ENCODE measurements at regions not wholly inside any gene's neighbourhood (a gene's known extent, or its start where the extent isn't known, plus 50 kb on each side); places are given as distances from the start of the nearest gene placed in this dataset.

DNA sequence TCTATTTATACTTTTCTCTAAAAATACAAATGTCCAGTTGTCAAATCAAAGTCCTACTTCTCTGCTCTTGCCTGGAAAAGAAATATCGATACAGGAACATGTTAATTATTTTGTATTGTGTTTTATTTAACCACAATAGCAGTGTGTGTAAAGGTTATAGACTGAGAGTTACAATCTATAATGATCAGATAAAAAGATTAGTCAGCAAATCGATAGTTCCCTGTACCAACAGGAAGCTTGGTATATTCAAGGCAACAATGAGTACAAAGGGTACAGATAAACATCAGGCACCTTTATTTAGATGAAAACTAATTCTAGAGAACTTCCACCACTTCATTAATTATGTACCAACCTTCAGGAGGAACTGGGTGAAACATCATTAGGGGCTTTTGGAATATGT, 469.5 kb downstream of the GBA3 start:
- Histone ChIP-seq H4K91ac (ENCODE audit: insufficient read depth, low read depth, low read length) (no peak overlapping the region), H3K4me2 (ENCODE audit: low read depth, low read length) (no peak overlapping the region), H2AFZ (replicated peaks; ENCODE audit: low read length, poor library complexity) (no peak overlapping the region), H3K79me1 (ENCODE audit: low read depth in 1 of 2, low read length in 2 of 2) (no peaks in the 10 kb centered on the region), H3K18ac (ENCODE audit: low read depth, low read length) (no peak overlapping the region), H3K4me3 (ENCODE audit: insufficient read depth, low read depth, low read length) (no peak overlapping the region), H3K9me1 (ENCODE audit: insufficient read depth, low read length) (no peaks in the 10 kb centered on the region), H3K36me3 (ENCODE audit: control insufficient read depth, insufficient read depth, low read length) (no peaks in the 10 kb centered on the region), H2BK20ac (ENCODE audit: low read depth, low read length) (no peak overlapping the region), H4K8ac (ENCODE audit: low read depth in 2 of 2, low read length in 2 of 2) (no peak overlapping the region), H4K20me1 (ENCODE audit: insufficient read depth, low read length) (no peaks in the 10 kb centered on the region), H3K9ac (ENCODE audit: low read depth, low read length) (no peak overlapping the region), H3K9me3 (ENCODE audit: control insufficient read depth, insufficient read depth, low read length) (no peaks in the 10 kb centered on the region), H2BK5ac (ENCODE audit: low read depth, low read length, poor library complexity, severe bottlenecking) (no peak overlapping the region), H3K27ac (ENCODE audit: insufficient read depth, low read length) (no peak overlapping the region), H2AK9ac (replicated peaks; ENCODE audit: low read depth, low read length, poor library complexity) (no peak overlapping the region), H3K27me3 (ENCODE audit: control insufficient read depth, insufficient read depth, low read length) (no peaks in the 10 kb centered on the region), H3K14ac (replicated peaks; ENCODE audit: low read depth, low read length) (no peak overlapping the region), H4K5ac (ENCODE audit: low read depth, low read length) (no peak overlapping the region), H3K56ac (ENCODE audit: extremely low read depth, insufficient read depth, low read length) (no peak overlapping the region), H3K4me1 (ENCODE audit: control insufficient read depth, insufficient read depth, low read length) (no peaks in the 10 kb centered on the region), H2AK5ac (ENCODE audit: low read depth, low read length) (no peak overlapping the region), H3K23ac (ENCODE audit: low read depth, low read length) (no peak overlapping the region), H3K4ac (ENCODE audit: low read depth, low read length) (no peak overlapping the region), H2BK120ac (ENCODE audit: low read depth, low read length) (no peak overlapping the region), H2BK15ac (ENCODE audit: low read depth, low read length) (no peak overlapping the region)
- ATAC-seq (ENCODE audit: low read depth) (no peak), DNase-seq (no peak)
- TF ChIP-seq BHLHE40 (IDR thresholded peaks at IDR 0.05; ENCODE audit: low read depth, low read length): no peak
- TF ChIP-seq, protein P1, sequence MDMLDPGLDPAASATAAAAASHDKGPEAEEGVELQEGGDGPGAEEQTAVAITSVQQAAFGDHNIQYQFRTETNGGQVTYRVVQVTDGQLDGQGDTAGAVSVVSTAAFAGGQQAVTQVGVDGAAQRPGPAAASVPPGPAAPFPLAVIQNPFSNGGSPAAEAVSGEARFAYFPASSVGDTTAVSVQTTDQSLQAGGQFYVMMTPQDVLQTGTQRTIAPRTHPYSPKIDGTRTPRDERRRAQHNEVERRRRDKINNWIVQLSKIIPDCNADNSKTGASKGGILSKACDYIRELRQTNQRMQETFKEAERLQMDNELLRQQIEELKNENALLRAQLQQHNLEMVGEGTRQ (IDR thresholded peaks at IDR 0.05; ENCODE audit: low read depth, low read length): no peak
- no peak for TF ChIP-seq SMC3 (IDR thresholded peaks at IDR 0.05; ENCODE audit: low read depth, low read length)
- TF ChIP-seq RCOR1 (IDR thresholded peaks at IDR 0.05; ENCODE audit: insufficient replicate concordance, low read length): no peak
- TF ChIP-seq MAFK (IDR thresholded peaks at IDR 0.05; ENCODE audit: low read depth, low read length): peak; percentile 74
- TF ChIP-seq RFX5 (IDR thresholded peaks at IDR 0.05; ENCODE audit: low read depth, low read length): no peak
- dilution Hi-C loops (cut with HindIII; ENCODE audit: low sequenced_read_pairs, unreplicated experiment): no loop called here
- intact Hi-C loops (cut with micrococcal nuclease): no loop called here
- WGBS, 2 experiments (ENCODE audit: extremely low coverage in 2 of 2, insufficient read length in 1 of 2): no CpG with 5 or more reads among the region's 2 CpGs
- ChIA-PET CTCF (interaction anchor here (0.8 kb wide), 1 partner anchor 27 kb away, joined by 3 read pairs; no protein-coding TSS in a partner anchor), POLR2A (ENCODE audit: unreplicated experiment) (no interaction called here)
- in situ Hi-C loops (cut with MboI; ENCODE audit: low sequenced_read_pairs): no loop called here
- BruUV-seq (replicated peaks): no TSS peak
